ENCODE measurements at regions not wholly inside any gene's neighbourhood (a gene's known extent, or its start where the extent isn't known, plus 50 kb on each side); places are given as distances from the start of the nearest gene placed in this dataset.

DNA sequence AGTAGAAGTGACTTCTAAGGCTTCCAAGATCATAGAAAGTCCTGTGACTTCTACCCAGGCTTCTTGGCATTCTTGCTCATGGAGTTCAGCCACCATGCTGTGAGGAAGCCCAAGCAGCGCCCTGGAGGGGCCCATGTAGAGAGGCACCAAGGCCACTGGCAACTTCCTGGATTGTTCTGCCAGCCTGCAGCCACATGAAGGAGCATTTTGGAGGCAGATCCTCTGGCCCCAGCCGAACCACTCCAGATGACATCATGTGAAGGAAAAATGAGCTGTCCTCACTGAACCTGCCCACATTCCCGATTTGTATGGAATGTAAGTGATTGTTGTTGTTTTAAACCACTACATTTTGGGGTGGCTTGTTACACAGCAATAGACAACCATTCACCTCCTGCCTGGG is 51.5 kb upstream of the MNX1 start:
- TF ChIP-seq, protein P1, sequence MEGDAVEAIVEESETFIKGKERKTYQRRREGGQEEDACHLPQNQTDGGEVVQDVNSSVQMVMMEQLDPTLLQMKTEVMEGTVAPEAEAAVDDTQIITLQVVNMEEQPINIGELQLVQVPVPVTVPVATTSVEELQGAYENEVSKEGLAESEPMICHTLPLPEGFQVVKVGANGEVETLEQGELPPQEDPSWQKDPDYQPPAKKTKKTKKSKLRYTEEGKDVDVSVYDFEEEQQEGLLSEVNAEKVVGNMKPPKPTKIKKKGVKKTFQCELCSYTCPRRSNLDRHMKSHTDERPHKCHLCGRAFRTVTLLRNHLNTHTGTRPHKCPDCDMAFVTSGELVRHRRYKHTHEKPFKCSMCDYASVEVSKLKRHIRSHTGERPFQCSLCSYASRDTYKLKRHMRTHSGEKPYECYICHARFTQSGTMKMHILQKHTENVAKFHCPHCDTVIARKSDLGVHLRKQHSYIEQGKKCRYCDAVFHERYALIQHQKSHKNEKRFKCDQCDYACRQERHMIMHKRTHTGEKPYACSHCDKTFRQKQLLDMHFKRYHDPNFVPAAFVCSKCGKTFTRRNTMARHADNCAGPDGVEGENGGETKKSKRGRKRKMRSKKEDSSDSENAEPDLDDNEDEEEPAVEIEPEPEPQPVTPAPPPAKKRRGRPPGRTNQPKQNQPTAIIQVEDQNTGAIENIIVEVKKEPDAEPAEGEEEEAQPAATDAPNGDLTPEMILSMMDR (IDR thresholded peaks at IDR 0.05; ENCODE audit: low read depth, low read length, missing control alignments), result no peak
- DNase-seq (ENCODE audit: low read depth), result no peak
- H3K4me3 ChIP-seq (ENCODE audit: low read depth, low read length), result no peak overlapping the region
- in situ Hi-C loops (cut with HindIII; ENCODE audit: low sequenced_read_pairs), result no loop called here

DNA sequence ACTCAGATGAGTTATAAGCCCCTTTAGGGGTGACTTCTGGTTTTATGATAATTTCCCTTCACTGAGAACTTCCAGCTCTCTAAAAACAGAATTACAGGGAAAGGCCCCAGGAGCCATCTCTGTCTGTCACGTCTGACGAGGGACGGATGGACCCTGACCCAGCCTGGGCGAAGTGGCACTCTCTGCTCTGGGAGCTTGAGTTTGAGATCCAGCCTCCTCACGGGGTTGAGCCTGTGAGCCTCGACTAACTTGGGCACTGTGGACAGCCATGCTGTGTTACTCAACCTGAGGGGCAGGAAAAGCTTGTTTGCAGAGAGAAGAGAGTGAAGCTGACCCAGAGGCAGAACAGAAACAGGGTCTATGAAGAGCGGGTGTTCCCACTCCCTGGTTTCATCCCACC is 54.6 kb upstream of the MNX1 start:
- in situ Hi-C loops (cut with HindIII; ENCODE audit: low sequenced_read_pairs), result no loop called here
- TF ChIP-seq, protein P1 (IDR thresholded peaks at IDR 0.05; ENCODE audit: low read depth, low read length, missing control alignments), result no peak
- DNase-seq (ENCODE audit: low read depth), result no peak
- H3K4me3 ChIP-seq (ENCODE audit: low read depth, low read length), result no peak overlapping the region

DNA sequence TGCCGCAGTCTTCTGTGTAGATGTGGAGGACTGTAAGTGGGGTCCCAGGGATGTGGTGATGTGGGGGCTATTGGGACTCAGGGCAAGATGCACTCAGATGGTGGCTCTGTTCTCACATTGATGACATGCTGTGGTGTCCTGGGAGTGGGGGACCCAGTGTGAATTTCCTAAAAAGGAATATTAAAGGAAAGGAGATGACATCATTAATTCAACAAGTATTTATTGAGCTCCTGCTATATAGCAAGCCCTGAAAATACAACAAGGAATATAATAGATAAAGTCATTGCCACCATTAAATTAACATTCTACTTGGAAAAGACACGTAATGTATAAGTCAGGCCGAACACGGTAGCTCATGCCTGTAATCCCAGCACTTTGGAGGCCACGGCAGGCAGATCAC is 61.9 kb upstream of the MNX1 start:
- TF ChIP-seq, protein P1 (IDR thresholded peaks at IDR 0.05; ENCODE audit: low read depth, low read length, missing control alignments), result no peak
- no peak overlapping the region for H3K4me3 ChIP-seq (ENCODE audit: low read depth, low read length)
- in situ Hi-C loops (cut with HindIII; ENCODE audit: low sequenced_read_pairs), result no loop called here
- no peak for DNase-seq (ENCODE audit: low read depth)

DNA sequence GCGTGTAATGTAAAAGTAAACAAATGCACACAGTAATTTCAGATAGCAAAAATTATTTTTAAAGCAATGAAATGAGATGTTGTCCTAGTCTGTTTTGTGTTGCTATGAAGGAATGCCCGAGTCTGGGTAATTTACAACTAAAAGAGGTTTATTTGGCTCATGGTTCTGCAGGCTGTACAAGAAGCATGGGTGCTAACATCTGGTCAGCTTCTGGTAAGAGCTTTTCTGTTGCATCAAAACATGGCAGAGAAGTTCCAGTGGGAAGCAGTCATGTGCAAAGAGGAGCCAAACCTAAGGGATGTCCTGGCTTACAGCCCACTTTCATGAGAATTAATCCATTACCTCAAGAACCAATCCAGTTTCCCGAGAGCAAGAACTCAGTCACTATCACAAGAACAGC is 62.9 kb upstream of the MNX1 start:
- in situ Hi-C loops (cut with HindIII; ENCODE audit: low sequenced_read_pairs), result no loop called here
- H3K4me3 ChIP-seq (ENCODE audit: low read depth, low read length), result no peak overlapping the region
- TF ChIP-seq, protein P1 (IDR thresholded peaks at IDR 0.05; ENCODE audit: low read depth, low read length, missing control alignments), result no peak
- no peak for DNase-seq (ENCODE audit: low read depth)

DNA sequence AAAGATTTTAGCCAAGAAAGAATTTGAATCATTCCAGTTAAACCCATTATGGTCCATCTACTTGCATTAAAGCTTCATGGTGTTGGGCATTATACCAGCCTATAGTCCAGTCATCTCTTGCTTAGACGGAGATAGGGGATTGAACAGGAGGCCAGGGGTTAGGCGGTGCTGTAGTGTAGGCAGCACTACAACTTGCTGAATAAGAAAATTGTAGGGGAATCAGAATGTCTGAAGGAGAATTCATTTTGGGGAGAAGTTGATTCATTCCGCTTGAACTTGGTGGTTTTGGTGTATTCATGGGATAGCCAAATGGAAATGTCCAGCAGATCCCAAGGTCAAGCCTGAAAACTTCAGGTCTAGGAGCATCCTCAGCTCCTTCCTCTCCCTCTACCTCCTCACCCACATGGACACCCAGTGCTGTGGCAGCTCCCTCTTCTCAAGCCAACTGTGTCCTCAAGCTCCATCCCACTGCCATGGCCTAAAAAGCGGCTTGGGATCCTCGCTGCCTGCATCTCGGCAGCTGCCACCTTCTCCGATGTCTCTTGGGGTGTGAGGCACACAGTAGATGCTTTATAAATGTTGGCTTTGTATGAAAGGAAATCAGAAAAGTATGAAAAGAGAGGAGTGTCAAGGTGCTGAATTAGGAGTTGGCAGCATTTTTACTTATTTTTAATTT is 63.6 kb upstream of the MNX1 start:
- H3K4me3 ChIP-seq (ENCODE audit: low read depth, low read length), result no peak overlapping the region
- DNase-seq (ENCODE audit: low read depth), result no peak
- in situ Hi-C loops (cut with HindIII; ENCODE audit: low sequenced_read_pairs), result no loop called here
- TF ChIP-seq, protein P1 (IDR thresholded peaks at IDR 0.05; ENCODE audit: low read depth, low read length, missing control alignments), result no peak

DNA sequence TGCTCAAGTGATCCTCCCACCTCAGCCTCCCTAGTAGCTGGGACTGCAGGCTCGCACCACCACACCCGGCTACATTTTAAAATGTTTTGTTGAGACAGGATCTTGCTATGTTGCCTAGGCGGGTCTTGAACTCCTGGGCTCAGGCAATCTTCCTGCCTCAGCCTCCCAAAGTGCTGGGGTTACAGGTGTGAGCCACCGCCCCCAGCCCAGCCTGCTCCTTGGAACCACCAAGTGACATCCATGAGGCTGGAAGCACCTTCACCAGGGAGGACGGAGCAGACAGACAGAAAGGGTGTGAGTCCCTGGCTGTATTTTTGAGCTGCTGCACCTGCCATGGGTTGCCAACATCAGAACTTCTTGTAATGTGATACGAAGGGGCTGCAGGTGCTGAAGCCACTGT is 62.3 kb upstream of the UBE3C start:
- DNase-seq (ENCODE audit: low read depth), result no peak
- in situ Hi-C loops (cut with HindIII; ENCODE audit: low sequenced_read_pairs), result loop anchor here (5.0 kb wide), 1 partner anchor 51 kb away; no protein-coding TSS in a partner anchor
- H3K4me3 ChIP-seq (ENCODE audit: low read depth, low read length), result no peak overlapping the region
- TF ChIP-seq, protein P1 (IDR thresholded peaks at IDR 0.05; ENCODE audit: low read depth, low read length, missing control alignments), result no peak
